ENCODE measurements at regions not wholly inside any gene's neighbourhood (a gene's known extent, or its start where the extent isn't known, plus 50 kb on each side); places are given as distances from the start of the nearest gene placed in this dataset.
"Not testable (repeated sequence)": the region's sequence is repeated elsewhere in the genome, so short reads cannot be mapped to it uniquely, and the experiment has no call there.

DNA sequence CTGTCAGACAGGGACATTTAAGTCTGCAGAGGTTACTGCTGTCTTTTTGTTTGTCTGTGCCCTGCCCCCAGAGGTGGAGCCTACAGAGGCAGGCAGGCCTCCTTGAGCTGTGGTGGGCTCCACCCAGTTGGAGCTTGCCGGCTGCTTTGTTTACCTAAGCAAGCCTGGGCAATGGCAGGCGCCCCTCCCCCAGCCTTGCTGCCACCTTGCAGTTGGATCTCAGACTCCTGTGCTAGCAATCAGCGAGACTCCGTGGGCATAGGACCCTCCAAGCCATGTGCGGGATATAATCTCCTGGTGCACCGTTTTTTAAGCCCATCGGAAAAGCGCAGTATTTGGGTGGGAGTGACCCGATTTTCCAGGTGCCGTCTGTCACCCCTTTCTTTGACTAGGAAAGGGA lies 147.0 kb upstream of the ELL2 start:
- TF ChIP-seq, protein P1, sequence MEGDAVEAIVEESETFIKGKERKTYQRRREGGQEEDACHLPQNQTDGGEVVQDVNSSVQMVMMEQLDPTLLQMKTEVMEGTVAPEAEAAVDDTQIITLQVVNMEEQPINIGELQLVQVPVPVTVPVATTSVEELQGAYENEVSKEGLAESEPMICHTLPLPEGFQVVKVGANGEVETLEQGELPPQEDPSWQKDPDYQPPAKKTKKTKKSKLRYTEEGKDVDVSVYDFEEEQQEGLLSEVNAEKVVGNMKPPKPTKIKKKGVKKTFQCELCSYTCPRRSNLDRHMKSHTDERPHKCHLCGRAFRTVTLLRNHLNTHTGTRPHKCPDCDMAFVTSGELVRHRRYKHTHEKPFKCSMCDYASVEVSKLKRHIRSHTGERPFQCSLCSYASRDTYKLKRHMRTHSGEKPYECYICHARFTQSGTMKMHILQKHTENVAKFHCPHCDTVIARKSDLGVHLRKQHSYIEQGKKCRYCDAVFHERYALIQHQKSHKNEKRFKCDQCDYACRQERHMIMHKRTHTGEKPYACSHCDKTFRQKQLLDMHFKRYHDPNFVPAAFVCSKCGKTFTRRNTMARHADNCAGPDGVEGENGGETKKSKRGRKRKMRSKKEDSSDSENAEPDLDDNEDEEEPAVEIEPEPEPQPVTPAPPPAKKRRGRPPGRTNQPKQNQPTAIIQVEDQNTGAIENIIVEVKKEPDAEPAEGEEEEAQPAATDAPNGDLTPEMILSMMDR (IDR thresholded peaks at IDR 0.05), result not testable (repeated sequence)
- TF ChIP-seq POLR2A (IDR thresholded peaks at IDR 0.05), result not testable (repeated sequence)
